ENCODE measurements at regions not wholly inside any gene's neighbourhood (a gene's known extent, or its start where the extent isn't known, plus 50 kb on each side); places are given as distances from the start of the nearest gene placed in this dataset.

- BruUV-seq (replicated peaks): no TSS peak
- Histone ChIP-seq H3K18ac (ENCODE audit: low read depth, low read length) (no peak overlapping the region), H2AK5ac (ENCODE audit: low read depth, low read length) (no peak overlapping the region), H3K14ac (replicated peaks; ENCODE audit: low read depth, low read length) (no peak overlapping the region), H2BK20ac (ENCODE audit: low read depth, low read length) (no peak overlapping the region), H4K8ac (ENCODE audit: low read depth in 2 of 2, low read length in 2 of 2) (no peak overlapping the region), H2AFZ (replicated peaks; ENCODE audit: low read length, poor library complexity) (no peak overlapping the region), H2BK5ac (ENCODE audit: low read depth, low read length, poor library complexity, severe bottlenecking) (no peak overlapping the region), H4K5ac (ENCODE audit: low read depth, low read length) (no peak overlapping the region), H3K4me1 (ENCODE audit: control insufficient read depth, insufficient read depth, low read length) (no peaks in the 10 kb centered on the region), H2BK15ac (ENCODE audit: low read depth, low read length) (no peak overlapping the region), H3K9me3 (ENCODE audit: control insufficient read depth, insufficient read depth, low read length) (no peaks in the 10 kb centered on the region), H3K23ac (ENCODE audit: low read depth, low read length) (no peak overlapping the region), H2BK120ac (ENCODE audit: low read depth, low read length) (no peak overlapping the region), H3K9me1 (ENCODE audit: insufficient read depth, low read length) (no peaks in the 10 kb centered on the region), H3K36me3 (ENCODE audit: control insufficient read depth, insufficient read depth, low read length) (no peaks in the 10 kb centered on the region), H4K20me1 (ENCODE audit: insufficient read depth, low read length) (no peaks in the 10 kb centered on the region), H3K4me2 (ENCODE audit: low read depth, low read length) (no peak overlapping the region), H3K4ac (ENCODE audit: low read depth, low read length) (no peak overlapping the region), H2AK9ac (replicated peaks; ENCODE audit: low read depth, low read length, poor library complexity) (no peak overlapping the region), H3K56ac (ENCODE audit: extremely low read depth, insufficient read depth, low read length) (no peak overlapping the region), H3K79me1 (ENCODE audit: low read depth in 1 of 2, low read length in 2 of 2) (no peaks in the 10 kb centered on the region), H3K4me3 (ENCODE audit: insufficient read depth, low read depth, low read length) (no peak overlapping the region), H3K27me3 (ENCODE audit: control insufficient read depth, insufficient read depth, low read length) (no peaks in the 10 kb centered on the region), H4K91ac (ENCODE audit: insufficient read depth, low read depth, low read length) (no peak overlapping the region), H3K9ac (ENCODE audit: low read depth, low read length) (no peak overlapping the region), H3K27ac (ENCODE audit: insufficient read depth, low read length) (no peak overlapping the region)
- DNase-seq (no peak), ATAC-seq (ENCODE audit: low read depth) (no peak)
- dilution Hi-C loops (cut with HindIII; ENCODE audit: low sequenced_read_pairs, unreplicated experiment): no loop called here
- 77% methylated on average over 2 of the region's 7 CpGs; no CpG with 5 or more reads in 1 of the 2 experiments for WGBS, 2 experiments (ENCODE audit: extremely low coverage in 2 of 2, insufficient read length in 1 of 2)
- intact Hi-C loops (cut with micrococcal nuclease): no loop called here
- in situ Hi-C loops (cut with MboI; ENCODE audit: low sequenced_read_pairs): no loop called here
- ChIA-PET CTCF (no interaction called here), POLR2A (ENCODE audit: unreplicated experiment) (no interaction called here)
- TF ChIP-seq RCOR1 (IDR thresholded peaks at IDR 0.05; ENCODE audit: insufficient replicate concordance, low read length): no peak
Measured at GRCh38 chr12:112611908-112612307, 179.6 kb upstream of the RPH3A start.
